ENCODE measurements at regions not wholly inside any gene's neighbourhood (a gene's known extent, or its start where the extent isn't known, plus 50 kb on each side); places are given as distances from the start of the nearest gene placed in this dataset.

GRCh38 chr5:106543330-106543729, 1127.4 kb downstream of the EFNA5 start:
- no peaks in the 10 kb centered on the region for H3K27me3 ChIP-seq
- intact Hi-C loops (cut with DNase I), result no loop called here
- H3K27ac ChIP-seq, result no peak overlapping the region

DNA sequence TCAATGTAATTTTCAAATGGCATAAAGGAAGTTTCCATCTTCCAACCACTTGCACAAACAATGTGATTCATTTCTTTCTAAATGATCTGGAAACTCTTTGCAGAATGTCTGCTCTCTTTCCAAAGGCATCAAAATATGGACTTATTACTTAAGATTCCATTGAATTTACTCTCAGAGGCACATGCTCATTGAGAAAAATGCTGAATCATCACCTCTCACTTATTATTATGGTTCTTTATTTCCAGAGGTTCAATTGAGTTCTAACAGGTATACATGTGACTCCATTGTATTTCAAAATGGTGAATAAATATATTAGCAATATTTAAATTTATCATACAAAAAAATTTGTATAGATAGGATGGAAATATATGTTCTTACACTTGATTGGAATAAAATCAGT, 1140.6 kb downstream of the EFNA5 start:
- Histone ChIP-seq H3K36me3 (no peaks in the 10 kb centered on the region), H3K27me3 (no peaks in the 10 kb centered on the region), H3K9me3 (no peaks in the 10 kb centered on the region), H3K27ac (no peak overlapping the region), H3K4me1 (no peaks in the 10 kb centered on the region), H3K4me3 (no peak overlapping the region)
- no peak for DNase-seq (ENCODE audit: low spot score in 2 of 2)
- TF ChIP-seq CTCF (IDR thresholded peaks at IDR 0.05), result no peak
- intact Hi-C loops (cut with DNase I), result no loop called here

More at GRCh38 chr5:106543330-106543729, 1127.4 kb downstream of the EFNA5 start:
- Histone ChIP-seq H3K36me3 (no peaks in the 10 kb centered on the region), H3K9me3 (peaks cover 9 to 45% of the 10 kb centered on the region in 2 donors), H3K4me1 (no peaks in the 10 kb centered on the region), H3K4me3 (no peak overlapping the region)
- no peak for DNase-seq (ENCODE audit: low spot score in 2 of 2)
- no peak for TF ChIP-seq CTCF (IDR thresholded peaks at IDR 0.05)

DNA sequence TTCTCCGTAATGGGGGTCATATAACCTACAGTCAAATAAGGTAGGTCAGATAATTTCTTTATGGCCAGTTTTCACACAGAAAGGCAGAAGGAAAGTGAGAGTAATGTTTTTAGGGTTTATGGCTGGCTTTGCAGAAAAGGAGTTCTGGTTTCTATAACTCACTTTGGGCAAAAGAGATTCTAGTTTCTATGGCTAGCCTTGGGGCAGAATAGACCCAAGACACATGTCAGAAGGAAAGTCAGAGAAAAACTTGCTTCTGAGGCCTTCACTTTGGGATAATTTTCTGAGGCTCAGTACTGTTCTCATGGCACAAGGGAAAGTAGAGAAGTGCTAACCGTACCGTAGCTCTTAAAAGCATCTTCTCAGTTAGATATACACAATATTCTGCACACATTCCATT, 1145.3 kb downstream of the EFNA5 start:
- intact Hi-C loops (cut with DNase I), result no loop called here
- H3K27me3 ChIP-seq, result no peaks in the 10 kb centered on the region

DNA sequence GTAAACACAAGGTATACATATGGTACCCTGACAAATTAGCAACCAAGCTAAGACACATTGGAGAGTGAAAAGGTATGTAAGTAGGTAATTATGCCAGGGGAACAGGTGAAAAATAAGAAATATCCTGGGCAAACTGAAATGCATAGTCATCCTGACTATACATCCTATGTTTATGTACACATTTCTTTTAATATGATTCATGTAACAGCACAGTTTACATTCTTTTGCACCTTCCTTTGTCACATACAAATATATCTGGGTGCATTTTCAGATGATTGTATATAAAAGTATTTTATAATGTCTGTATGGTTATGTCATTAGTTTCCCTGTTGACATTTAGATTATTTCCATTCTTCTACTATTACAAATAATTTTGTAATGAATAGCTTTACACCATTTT, 1146.9 kb downstream of the EFNA5 start:
- Histone ChIP-seq H3K27me3 (no peaks in the 10 kb centered on the region), H3K4me3 (no peak overlapping the region), H3K27ac (no peak overlapping the region), H3K9me3 (no peaks in the 10 kb centered on the region), H3K36me3 (no peaks in the 10 kb centered on the region), H3K4me1 (no peaks in the 10 kb centered on the region)
- no peak for DNase-seq (ENCODE audit: low spot score in 2 of 2)
- intact Hi-C loops (cut with DNase I), result no loop called here
- TF ChIP-seq CTCF (IDR thresholded peaks at IDR 0.05), result no peak

More for the DNA sequence above, 1145.3 kb downstream of the EFNA5 start:
- Histone ChIP-seq H3K4me3 (no peak overlapping the region), H3K36me3 (no peaks in the 10 kb centered on the region), H3K9me3 (no peaks in the 10 kb centered on the region), H3K4me1 (no peaks in the 10 kb centered on the region), H3K27ac (no peak overlapping the region)
- TF ChIP-seq CTCF (IDR thresholded peaks at IDR 0.05), result no peak
- no peak for DNase-seq (ENCODE audit: low spot score in 2 of 2)

- H3K4me3 ChIP-seq, result no peak overlapping the region
- no peaks in the 10 kb centered on the region for H3K27me3 ChIP-seq
- no peaks in the 10 kb centered on the region for H3K9me3 ChIP-seq
- no peak overlapping the region for H3K27ac ChIP-seq
- no peaks in the 10 kb centered on the region for H3K36me3 ChIP-seq
- intact Hi-C loops (cut with DNase I), result no loop called here
- DNase-seq (ENCODE audit: low spot score in 2 of 2), result no peak
- no peaks in the 10 kb centered on the region for H3K4me1 ChIP-seq
- no peak for TF ChIP-seq CTCF (IDR thresholded peaks at IDR 0.05)
Observed at GRCh38 chr5:106522296-106522695, 1148.4 kb downstream of the EFNA5 start.

- Histone ChIP-seq H3K36me3 (no peaks in the 10 kb centered on the region), H3K4me3 (no peak overlapping the region), H3K27ac (no peak overlapping the region), H3K4me1 (no peaks in the 10 kb centered on the region), H3K9me3 (no peaks in the 10 kb centered on the region), H3K27me3 (no peaks in the 10 kb centered on the region)
- no peak for DNase-seq (ENCODE audit: low spot score in 2 of 2)
- intact Hi-C loops (cut with DNase I), result no loop called here
- TF ChIP-seq CTCF (IDR thresholded peaks at IDR 0.05), result no peak
Observed at GRCh38 chr5:106521701-106522100, 1149.0 kb downstream of the EFNA5 start.

Data from ascending aorta (tissue), 2 donors.